ENCODE measurements at regions not wholly inside any gene's neighbourhood (a gene's known extent, or its start where the extent isn't known, plus 50 kb on each side); places are given as distances from the start of the nearest gene placed in this dataset.

GRCh38 chr10:81403451-81403850 is 471.5 kb upstream of the NRG3 start:
- Mint-ChIP-seq H3K9me3 (ENCODE audit: unreplicated experiment) (no peaks in the 10 kb centered on the region), H3K4me3 (ENCODE audit: unreplicated experiment) (no peak overlapping the region), H3K36me3 (ENCODE audit: low read depth, unreplicated experiment) (no peaks in the 10 kb centered on the region), H3K27ac (ENCODE audit: unreplicated experiment) (no peak overlapping the region), H3K4me1 (ENCODE audit: unreplicated experiment) (no peaks in the 10 kb centered on the region), H3K27me3 (ENCODE audit: unreplicated experiment) (no peaks in the 10 kb centered on the region)
- no peak for TF ChIP-seq CTCF (IDR thresholded peaks at IDR 0.05; ENCODE audit: unreplicated experiment)
- no peak for DNase-seq (ENCODE audit: low spot score)

- H3K36me3 Mint-ChIP-seq (ENCODE audit: low read depth, unreplicated experiment), result no peaks in the 10 kb centered on the region
- no peaks in the 10 kb centered on the region for H3K4me1 Mint-ChIP-seq (ENCODE audit: unreplicated experiment)
- TF ChIP-seq CTCF (IDR thresholded peaks at IDR 0.05; ENCODE audit: unreplicated experiment), result no peak
- no peak overlapping the region for H3K27ac Mint-ChIP-seq (ENCODE audit: unreplicated experiment)
- H3K4me3 Mint-ChIP-seq (ENCODE audit: unreplicated experiment), result no peak overlapping the region
- no peaks in the 10 kb centered on the region for H3K9me3 Mint-ChIP-seq (ENCODE audit: unreplicated experiment)
- H3K27me3 Mint-ChIP-seq (ENCODE audit: unreplicated experiment), result no peaks in the 10 kb centered on the region
- DNase-seq (ENCODE audit: low spot score), result no peak
Observed at GRCh38 chr10:81405399-81405798, 469.6 kb upstream of the NRG3 start.

DNA sequence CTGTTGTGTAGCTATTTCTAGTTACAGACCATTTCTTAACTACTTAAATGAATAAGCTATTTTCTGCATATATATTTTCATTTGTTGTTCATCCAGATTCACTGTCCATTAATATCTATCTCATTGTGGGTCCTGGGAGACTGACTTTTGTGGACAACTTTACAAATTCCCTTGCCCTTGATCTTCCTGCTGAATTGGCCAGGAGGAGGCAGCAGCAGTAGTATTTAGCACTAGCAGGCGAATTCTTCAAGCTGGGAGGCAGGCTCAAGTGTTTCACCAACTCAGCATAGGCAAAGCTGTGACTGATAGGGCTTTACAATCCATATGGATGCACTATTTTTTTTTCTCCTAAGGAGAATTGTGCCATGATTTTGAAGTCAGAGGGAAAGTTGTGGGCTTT is 461.0 kb upstream of the NRG3 start:
- no peak for TF ChIP-seq CTCF (IDR thresholded peaks at IDR 0.05; ENCODE audit: unreplicated experiment)
- H3K27me3 Mint-ChIP-seq (ENCODE audit: unreplicated experiment), result no peaks in the 10 kb centered on the region
- H3K27ac Mint-ChIP-seq (ENCODE audit: unreplicated experiment), result no peak overlapping the region
- DNase-seq (ENCODE audit: low spot score), result peak; percentile 49
- H3K4me3 Mint-ChIP-seq (ENCODE audit: unreplicated experiment), result no peak overlapping the region
- no peaks in the 10 kb centered on the region for H3K9me3 Mint-ChIP-seq (ENCODE audit: unreplicated experiment)
- H3K4me1 Mint-ChIP-seq (ENCODE audit: unreplicated experiment), result no peaks in the 10 kb centered on the region
- no peaks in the 10 kb centered on the region for H3K36me3 Mint-ChIP-seq (ENCODE audit: low read depth, unreplicated experiment)

DNA sequence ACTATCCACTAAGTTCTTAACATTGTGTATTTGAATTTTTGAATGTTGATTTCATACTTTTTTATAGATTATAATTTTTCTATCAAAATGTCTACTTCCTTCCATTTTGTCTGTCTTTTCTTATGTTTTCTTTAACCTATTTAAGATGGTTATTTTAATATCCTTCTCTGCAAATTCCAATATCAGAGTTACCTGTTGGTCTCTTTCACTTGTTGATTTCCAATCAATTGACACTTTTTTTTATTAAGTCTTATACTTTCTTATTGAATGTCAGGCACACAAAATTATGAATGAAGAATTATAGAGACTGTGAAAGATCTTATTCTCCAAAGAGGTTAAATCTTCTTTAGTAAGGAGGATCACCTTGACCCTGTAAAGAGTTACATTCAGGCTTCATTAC is 448.3 kb upstream of the NRG3 start:
- Mint-ChIP-seq H3K36me3 (ENCODE audit: low read depth, unreplicated experiment) (no peaks in the 10 kb centered on the region), H3K27me3 (ENCODE audit: unreplicated experiment) (no peaks in the 10 kb centered on the region), H3K9me3 (ENCODE audit: unreplicated experiment) (no peaks in the 10 kb centered on the region), H3K27ac (ENCODE audit: unreplicated experiment) (no peak overlapping the region), H3K4me3 (ENCODE audit: unreplicated experiment) (no peak overlapping the region), H3K4me1 (ENCODE audit: unreplicated experiment) (no peaks in the 10 kb centered on the region)
- no peak for DNase-seq (ENCODE audit: low spot score)
- TF ChIP-seq CTCF (IDR thresholded peaks at IDR 0.05; ENCODE audit: unreplicated experiment), result no peak

DNA sequence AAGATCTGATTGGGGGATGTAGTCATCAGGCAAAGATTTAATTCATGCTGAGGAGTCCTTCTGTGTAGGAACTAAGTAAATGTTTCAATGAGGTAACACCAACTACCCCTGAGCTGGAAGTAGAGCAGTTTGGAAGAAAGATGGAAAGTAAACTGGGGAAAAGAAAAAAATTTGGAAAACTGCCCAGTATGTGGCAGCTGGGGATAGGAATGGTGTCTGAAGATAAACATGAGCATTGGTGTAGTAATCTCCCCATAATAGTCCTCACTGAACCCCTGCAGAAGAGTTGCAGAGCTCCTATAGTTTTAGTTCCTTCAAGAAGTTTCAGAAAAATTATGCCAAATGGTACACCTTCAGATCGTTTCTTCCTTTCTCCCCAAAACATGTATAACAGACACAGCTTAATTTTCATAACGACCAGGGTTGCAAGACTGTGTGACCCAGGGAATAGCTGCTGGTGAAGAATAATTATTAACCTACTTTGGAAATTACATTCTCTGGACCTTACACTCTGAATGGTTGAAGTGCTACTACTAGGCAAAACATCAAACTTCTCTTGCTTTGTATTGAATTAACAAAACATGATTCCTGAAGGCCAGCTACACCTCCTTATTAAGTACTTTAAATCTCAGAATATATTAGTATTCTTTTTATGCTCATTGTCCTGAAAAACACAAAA is 446.4 kb upstream of the NRG3 start:
- no peak for TF ChIP-seq CTCF (IDR thresholded peaks at IDR 0.05; ENCODE audit: unreplicated experiment)
- no peak overlapping the region for H3K27ac Mint-ChIP-seq (ENCODE audit: unreplicated experiment)
- H3K36me3 Mint-ChIP-seq (ENCODE audit: low read depth, unreplicated experiment), result no peaks in the 10 kb centered on the region

More for the DNA sequence above, 446.4 kb upstream of the NRG3 start:
- H3K27me3 Mint-ChIP-seq (ENCODE audit: unreplicated experiment), result no peaks in the 10 kb centered on the region
- H3K9me3 Mint-ChIP-seq (ENCODE audit: unreplicated experiment), result no peaks in the 10 kb centered on the region
- H3K4me3 Mint-ChIP-seq (ENCODE audit: unreplicated experiment), result no peak overlapping the region
- no peak for DNase-seq (ENCODE audit: low spot score)
- H3K4me1 Mint-ChIP-seq (ENCODE audit: unreplicated experiment), result no peaks in the 10 kb centered on the region
